Cardiac muscle cell (in vitro differentiated cells and primary cell): ENCODE measurements at regions not wholly inside any gene's neighbourhood (a gene's known extent, or its start where the extent isn't known, plus 50 kb on each side); places are given as distances from the start of the nearest gene placed in this dataset.
A peak's percentile ranks its signal among the peaks of the same experiment; 100 is the strongest.

Source experiments
- DNase-seq, 2 donors: peaks; one replicate each; pipeline versions ENCODE4 v3.0.0 to v3.0.0-alpha.2; 2010 to 2017; ENCODE audit warnings: low read depth in 1 of 2, low spot score in 1 of 2
- H3K27ac ChIP-seq: fragments of 200-600 bp; sonication (generic); 2 replicates; pipeline ENCODE4 v1.5.1; 2016
- H3K27me3 ChIP-seq: fragments of 200-600 bp; sonication (generic); 2 replicates; pipeline ENCODE4 v1.6.0; 2016; ENCODE audit warnings: control low read depth
- H3K36me3 ChIP-seq: fragments of 200-600 bp; sonication (generic); 2 replicates; pipeline ENCODE4 v1.5.1; 2016; ENCODE audit warnings: control low read depth
- H3K4me1 ChIP-seq: fragments of 200-600 bp; sonication (generic); 2 replicates; pipeline ENCODE4 v1.8.1; 2017; ENCODE audit warnings: low read depth, mild to moderate bottlenecking, mixed run types
- H3K4me3 ChIP-seq: fragments of 200-600 bp; sonication (generic); 2 replicates; pipeline ENCODE4 v1.5.1; 2016; ENCODE audit warnings: mild to moderate bottlenecking
- H3K9me3 ChIP-seq: fragments of 200-600 bp; sonication (generic); 2 replicates; pipeline ENCODE4 v1.5.1; 2017; ENCODE audit warnings: low read depth, mild to moderate bottlenecking, control low read depth
- CTCF ChIP-seq: IDR thresholded peaks from 2 replicates; pipeline ENCODE4 v1.5.1; 2012; ENCODE audit warnings: low read depth, mild to moderate bottlenecking, low read length

- peak in 1 of 2 donors; percentile 69 for DNase-seq
- H3K9me3 ChIP-seq = no peaks in the 10 kb centered on the region
- TF ChIP-seq CTCF = no peak
- no peak overlapping the region for H3K27ac ChIP-seq
- no peaks in the 10 kb centered on the region for H3K27me3 ChIP-seq
- H3K4me3 ChIP-seq = no peak overlapping the region
- H3K4me1 ChIP-seq = no peaks in the 10 kb centered on the region
- no peaks in the 10 kb centered on the region for H3K36me3 ChIP-seq
Measured at GRCh38 chr5:99000876-99001275, 72.1 kb upstream of the CHD1 start.

DNA sequence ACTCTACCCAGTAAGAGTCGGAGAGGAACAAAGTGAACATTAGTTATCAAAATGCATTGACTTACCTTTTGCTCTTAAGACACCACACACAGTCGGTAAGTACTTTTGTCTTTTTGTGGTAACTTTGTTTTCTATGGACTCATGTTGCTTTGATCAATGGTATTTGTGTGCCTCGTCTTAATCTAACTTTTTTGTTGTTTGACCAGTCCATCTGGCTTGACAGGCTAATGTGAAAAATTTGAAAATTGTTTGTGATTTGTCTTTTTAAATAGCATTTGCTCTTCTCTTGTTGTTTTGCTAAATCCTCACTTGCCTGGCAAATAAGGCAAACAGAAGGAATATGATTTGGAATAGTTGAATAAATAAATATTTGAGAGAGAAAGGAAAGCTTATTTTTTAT lies 71.4 kb upstream of the CHD1 start:
- H3K4me1 ChIP-seq = no peaks in the 10 kb centered on the region
- H3K4me3 ChIP-seq = no peak overlapping the region
- no peak for DNase-seq
- no peak for TF ChIP-seq CTCF
- H3K27me3 ChIP-seq = no peaks in the 10 kb centered on the region
- no peak overlapping the region for H3K27ac ChIP-seq
- no peaks in the 10 kb centered on the region for H3K36me3 ChIP-seq
- H3K9me3 ChIP-seq = no peaks in the 10 kb centered on the region

DNA sequence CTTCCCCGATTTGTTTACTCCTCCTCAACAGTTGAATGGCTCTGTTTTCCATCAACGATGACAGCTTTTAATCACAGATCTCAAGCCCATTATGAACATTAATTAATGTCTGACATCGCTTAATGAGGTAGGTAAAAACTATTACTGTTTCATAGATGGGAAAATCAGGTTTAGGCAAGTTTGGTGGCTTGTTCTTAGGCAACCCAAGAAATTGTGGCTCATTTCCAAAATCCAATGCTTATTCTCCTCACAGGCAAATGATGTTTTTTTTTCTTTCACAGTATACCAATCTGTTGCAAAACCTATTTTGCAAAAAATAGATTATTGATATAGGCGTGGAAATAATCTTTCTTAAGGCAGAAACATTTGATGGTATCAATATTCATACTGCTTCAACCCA lies 70.8 kb upstream of the CHD1 start:
- H3K27ac ChIP-seq = no peak overlapping the region
- H3K36me3 ChIP-seq = no peaks in the 10 kb centered on the region

DNA sequence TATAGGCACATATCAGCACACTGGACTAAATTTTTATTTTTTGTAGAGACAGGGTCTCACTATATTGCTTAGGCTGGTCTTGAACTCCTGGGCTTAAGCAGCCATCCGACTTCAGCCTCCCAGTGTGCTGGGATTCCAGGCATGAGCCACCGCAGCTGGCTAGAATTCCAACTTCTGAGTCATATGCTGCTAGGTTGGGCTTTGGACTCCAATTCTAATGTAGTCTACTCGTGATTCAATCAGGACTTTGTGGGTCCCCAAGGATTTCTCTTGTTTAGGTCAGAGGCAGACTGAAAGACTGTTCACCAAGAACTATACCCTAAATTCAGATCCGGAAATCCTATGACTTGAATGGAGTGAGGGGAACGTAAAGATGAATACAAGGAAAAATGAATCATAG lies 68.2 kb upstream of the CHD1 start:
- Histone ChIP-seq H3K27me3 (no peaks in the 10 kb centered on the region), H3K4me3 (no peak overlapping the region), H3K36me3 (no peaks in the 10 kb centered on the region), H3K9me3 (no peaks in the 10 kb centered on the region), H3K4me1 (no peaks in the 10 kb centered on the region), H3K27ac (no peak overlapping the region)
- peak in 1 of 2 donors; percentile 65 for DNase-seq
- TF ChIP-seq CTCF = no peak

More for the DNA sequence above, 70.8 kb upstream of the CHD1 start:
- H3K4me1 ChIP-seq = no peaks in the 10 kb centered on the region
- TF ChIP-seq CTCF = no peak
- H3K4me3 ChIP-seq = no peak overlapping the region
- H3K27me3 ChIP-seq = no peaks in the 10 kb centered on the region
- H3K9me3 ChIP-seq = no peaks in the 10 kb centered on the region
- DNase-seq = peak in 1 of 2 donors; percentile 9

DNA sequence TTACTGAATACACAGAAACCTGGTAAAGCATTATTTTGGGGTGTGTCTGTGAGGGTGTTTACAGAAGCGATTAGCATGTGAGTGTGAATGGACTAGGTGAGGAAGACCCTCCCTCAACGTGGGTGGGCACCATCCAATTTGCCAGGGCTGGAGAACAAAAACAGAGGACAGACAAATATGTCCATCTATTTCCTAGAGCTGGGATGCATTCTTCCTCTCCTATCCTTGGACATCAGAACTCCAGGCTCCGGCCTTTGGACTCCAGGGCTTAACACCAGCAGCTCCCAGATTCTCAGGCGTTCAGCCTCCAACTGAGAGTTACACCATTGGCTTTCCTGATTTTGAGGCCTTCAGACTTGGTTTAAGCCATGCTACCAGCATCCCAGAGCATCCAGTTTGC lies 65.8 kb upstream of the CHD1 start:
- no peak for DNase-seq
- no peaks in the 10 kb centered on the region for H3K4me1 ChIP-seq

More for the DNA sequence above, 65.8 kb upstream of the CHD1 start:
- no peaks in the 10 kb centered on the region for H3K9me3 ChIP-seq
- H3K27me3 ChIP-seq = no peaks in the 10 kb centered on the region
- no peaks in the 10 kb centered on the region for H3K36me3 ChIP-seq
- H3K27ac ChIP-seq = no peak overlapping the region
- no peak for TF ChIP-seq CTCF
- H3K4me3 ChIP-seq = no peak overlapping the region
